Astrocyte (in vitro differentiated cells and primary cell): ENCODE measurements at regions not wholly inside any gene's neighbourhood (a gene's known extent, or its start where the extent isn't known, plus 50 kb on each side); places are given as distances from the start of the nearest gene placed in this dataset.

ENCODE experiments used
- DNase-seq: peaks from one replicate; pipeline ENCODE4 v3.0.0-alpha.2; 2010; ENCODE audit warnings: low read depth
- FAIRE-seq: peaks from 2 replicates; lab custom pipeline; 2011; peaks lifted over from hg19 to GRCh38; lab: Jason Lieb, UNC
- H2AFZ ChIP-seq: 2 replicates; pipeline ENCODE4 v1.6.0; 2012; ENCODE audit warnings: low read depth, low read length, inconsistent platforms
- H3K27ac ChIP-seq: 2 replicates; pipeline ENCODE4 v1.5.1; 2011; ENCODE audit warnings: low read depth, low read length, inconsistent platforms
- H3K27me3 ChIP-seq: 2 replicates; pipeline ENCODE4 v1.6.0; 2011; ENCODE audit warnings: low read length, inconsistent platforms; ENCODE audit not compliant: insufficient read depth
- H3K36me3 ChIP-seq: 2 replicates; pipeline ENCODE4 v1.5.1; 2011; ENCODE audit warnings: low read length, inconsistent platforms; ENCODE audit not compliant: insufficient read depth
- H3K4me1 ChIP-seq: 2 replicates; pipeline ENCODE4 v1.5.1; 2011; ENCODE audit warnings: low read length, inconsistent platforms; ENCODE audit not compliant: insufficient read depth
- H3K4me2 ChIP-seq: 2 replicates; pipeline ENCODE4 v1.6.0; 2012; ENCODE audit warnings: low read length, inconsistent platforms
- H3K4me3 ChIP-seq: 2 replicates; pipeline ENCODE4 v1.5.1; 2011; ENCODE audit warnings: low read depth, mild to moderate bottlenecking, low read length, inconsistent platforms; ENCODE audit not compliant: insufficient read depth
- H3K79me2 ChIP-seq: 2 replicates; pipeline ENCODE4 v1.6.0; 2012; ENCODE audit warnings: mild to moderate bottlenecking, low read length, inconsistent platforms; ENCODE audit not compliant: insufficient read depth
- H3K9ac ChIP-seq: 2 replicates; pipeline ENCODE4 v1.6.0; 2012; ENCODE audit warnings: mild to moderate bottlenecking, low read length, inconsistent platforms
- H3K9me3 ChIP-seq: 2 replicates; pipeline ENCODE4 v1.5.1; 2012; ENCODE audit warnings: low read depth, mild to moderate bottlenecking, low read length, inconsistent platforms; ENCODE audit not compliant: insufficient read depth
- H4K20me1 ChIP-seq: 2 replicates; pipeline ENCODE4 v1.6.0; 2012; ENCODE audit warnings: low read length, inconsistent platforms; ENCODE audit not compliant: insufficient read depth
- H3K27ac Mint-ChIP-seq: one replicate; pipeline ENCODE4 v1.8.0; 2021; ENCODE audit warnings: mild to moderate bottlenecking, mixed read lengths; ENCODE audit not compliant: unreplicated experiment
- H3K27me3 Mint-ChIP-seq: one replicate; pipeline ENCODE4 v1.8.0; 2021; ENCODE audit warnings: low read depth, mixed read lengths; ENCODE audit not compliant: unreplicated experiment
- H3K36me3 Mint-ChIP-seq: one replicate; pipeline ENCODE4 v1.8.0; 2021; ENCODE audit warnings: low read depth, mixed read lengths; ENCODE audit not compliant: unreplicated experiment
- H3K4me1 Mint-ChIP-seq: one replicate; pipeline ENCODE4 v1.8.0; 2021; ENCODE audit warnings: low read depth, mixed read lengths; ENCODE audit not compliant: unreplicated experiment
- H3K4me3 Mint-ChIP-seq: one replicate; pipeline ENCODE4 v1.8.0; 2021; ENCODE audit warnings: mild to moderate bottlenecking, moderate library complexity, mixed read lengths; ENCODE audit not compliant: unreplicated experiment
- H3K9me3 Mint-ChIP-seq: one replicate; pipeline ENCODE4 v1.8.0; 2021; ENCODE audit warnings: mild to moderate bottlenecking, mixed read lengths; ENCODE audit not compliant: unreplicated experiment
- EZH2 ChIP-seq: IDR thresholded peaks from 2 replicates; pipeline ENCODE4 v1.6.1; 2012; ENCODE audit warnings: mild to moderate bottlenecking, low read length, inconsistent platforms; ENCODE audit not compliant: insufficient read depth
- TF ChIP-seq, protein P1 (sequence below): IDR thresholded peaks from 2 replicates; pipeline ENCODE4 v1.5.1; 2011; ENCODE audit warnings: low read depth, mild to moderate bottlenecking, inconsistent platforms, low read length, moderate library complexity; ENCODE audit not compliant: insufficient read depth

DNA sequence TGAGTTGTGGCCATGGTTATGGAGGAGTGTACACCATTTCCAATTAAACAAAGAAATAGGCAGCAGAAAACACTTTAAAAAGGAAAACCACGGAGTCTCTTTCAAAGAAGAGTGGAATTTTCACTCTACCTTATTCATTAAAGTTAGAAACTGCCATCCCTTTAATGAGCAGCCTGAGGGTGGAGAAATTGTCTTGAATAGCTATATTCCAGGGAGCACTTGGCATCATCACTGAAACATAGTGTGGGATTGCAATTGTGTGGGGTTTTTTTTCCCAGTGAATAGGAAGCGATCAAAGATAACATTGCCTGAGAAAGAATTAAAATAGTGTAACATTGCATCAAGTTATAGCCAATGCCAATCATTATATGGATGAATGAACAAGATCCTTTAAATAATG lies 191.6 kb downstream of the TEX36 start:
- Mint-ChIP-seq H3K9me3 (no peaks in the 10 kb centered on the region), H3K27ac (no peak overlapping the region), H3K4me1 (no peaks in the 10 kb centered on the region), H3K36me3 (no peaks in the 10 kb centered on the region), H3K27me3 (peaks cover 3% of the 10 kb centered on the region), H3K4me3 (no peak overlapping the region)
- FAIRE-seq (no peak), DNase-seq (no peak)
- Histone ChIP-seq H3K4me3 (no peak overlapping the region), H3K4me2 (no peak overlapping the region), H3K79me2 (no peaks in the 10 kb centered on the region), H3K9ac (no peak overlapping the region), H3K27ac (no peak overlapping the region), H4K20me1 (no peaks in the 10 kb centered on the region), H3K9me3 (no peaks in the 10 kb centered on the region), H3K4me1 (no peaks in the 10 kb centered on the region), H3K36me3 (no peaks in the 10 kb centered on the region), H2AFZ (no peak overlapping the region), H3K27me3 (peaks cover 2% of the 10 kb centered on the region)
- TF ChIP-seq EZH2, result no peak
- TF ChIP-seq, protein P1, sequence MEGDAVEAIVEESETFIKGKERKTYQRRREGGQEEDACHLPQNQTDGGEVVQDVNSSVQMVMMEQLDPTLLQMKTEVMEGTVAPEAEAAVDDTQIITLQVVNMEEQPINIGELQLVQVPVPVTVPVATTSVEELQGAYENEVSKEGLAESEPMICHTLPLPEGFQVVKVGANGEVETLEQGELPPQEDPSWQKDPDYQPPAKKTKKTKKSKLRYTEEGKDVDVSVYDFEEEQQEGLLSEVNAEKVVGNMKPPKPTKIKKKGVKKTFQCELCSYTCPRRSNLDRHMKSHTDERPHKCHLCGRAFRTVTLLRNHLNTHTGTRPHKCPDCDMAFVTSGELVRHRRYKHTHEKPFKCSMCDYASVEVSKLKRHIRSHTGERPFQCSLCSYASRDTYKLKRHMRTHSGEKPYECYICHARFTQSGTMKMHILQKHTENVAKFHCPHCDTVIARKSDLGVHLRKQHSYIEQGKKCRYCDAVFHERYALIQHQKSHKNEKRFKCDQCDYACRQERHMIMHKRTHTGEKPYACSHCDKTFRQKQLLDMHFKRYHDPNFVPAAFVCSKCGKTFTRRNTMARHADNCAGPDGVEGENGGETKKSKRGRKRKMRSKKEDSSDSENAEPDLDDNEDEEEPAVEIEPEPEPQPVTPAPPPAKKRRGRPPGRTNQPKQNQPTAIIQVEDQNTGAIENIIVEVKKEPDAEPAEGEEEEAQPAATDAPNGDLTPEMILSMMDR, result no peak

DNA sequence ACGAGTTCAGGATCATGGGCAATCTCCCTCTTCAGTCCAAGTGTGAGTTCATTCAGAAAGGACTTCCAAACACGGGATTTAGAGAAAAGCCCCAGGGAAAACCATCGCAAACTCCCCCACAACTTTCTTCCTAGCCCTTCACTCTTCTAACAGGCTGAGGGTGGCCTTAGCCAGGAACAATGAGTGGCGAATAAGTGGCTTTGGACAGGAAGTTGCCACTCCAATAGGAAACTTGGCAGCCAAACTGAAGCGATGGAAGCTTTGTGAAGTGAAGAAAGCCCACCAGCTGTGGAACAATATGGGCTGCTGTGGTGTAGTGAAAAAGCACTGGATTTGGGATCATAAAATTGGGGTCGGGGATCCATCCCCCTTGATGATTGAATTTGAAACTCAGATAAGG lies 193.2 kb downstream of the TEX36 start:
- no peak overlapping the region for H2AFZ ChIP-seq
- no peaks in the 10 kb centered on the region for H3K79me2 ChIP-seq
- Mint-ChIP-seq H3K9me3 (no peaks in the 10 kb centered on the region), H3K4me1 (no peaks in the 10 kb centered on the region), H3K27me3 (peaks cover 6% of the 10 kb centered on the region), H3K36me3 (no peaks in the 10 kb centered on the region), H3K4me3 (no peak overlapping the region), H3K27ac (no peak overlapping the region)
- DNase-seq (no peak), FAIRE-seq (no peak)
- no peak overlapping the region for H3K4me3 ChIP-seq
- no peaks in the 10 kb centered on the region for H3K9me3 ChIP-seq
- no peak for TF ChIP-seq EZH2
- TF ChIP-seq, protein P1, result no peak
- H3K9ac ChIP-seq, result no peak overlapping the region
- H3K27me3 ChIP-seq, result peaks cover 2% of the 10 kb centered on the region
- H3K27ac ChIP-seq, result no peak overlapping the region
- H3K4me2 ChIP-seq, result no peak overlapping the region
- no peaks in the 10 kb centered on the region for H3K36me3 ChIP-seq
- H3K4me1 ChIP-seq, result no peaks in the 10 kb centered on the region
- H4K20me1 ChIP-seq, result no peaks in the 10 kb centered on the region

DNA sequence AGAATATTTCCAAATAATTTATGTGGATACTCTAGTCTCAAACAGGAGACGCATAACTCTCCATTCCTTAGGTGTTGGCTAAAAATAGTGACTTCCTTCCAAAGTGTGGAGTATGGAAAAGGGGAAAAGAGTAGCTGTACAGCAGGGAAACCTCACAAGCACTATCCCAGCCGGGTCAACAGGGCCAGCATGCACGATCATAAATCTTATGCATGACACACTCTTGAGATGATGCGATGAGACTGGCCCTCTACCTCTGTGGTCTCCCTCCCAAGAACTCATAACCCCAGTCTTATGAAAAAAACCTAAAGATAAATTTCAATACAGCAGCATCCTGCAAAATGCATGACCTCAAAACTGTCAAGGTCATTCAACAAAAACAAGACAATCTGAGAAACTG lies 197.3 kb downstream of the TEX36 start:
- H3K27ac ChIP-seq, result no peak overlapping the region
- no peaks in the 10 kb centered on the region for H4K20me1 ChIP-seq
- H3K27me3 ChIP-seq, result no peaks in the 10 kb centered on the region
- DNase-seq (no peak), FAIRE-seq (no peak)
- no peak overlapping the region for H3K9ac ChIP-seq
- H3K36me3 ChIP-seq, result no peaks in the 10 kb centered on the region
- H3K27ac Mint-ChIP-seq, result no peak overlapping the region
- no peak overlapping the region for H3K4me2 ChIP-seq
- no peaks in the 10 kb centered on the region for H3K9me3 ChIP-seq
- H3K27me3 Mint-ChIP-seq, result peaks cover 3% of the 10 kb centered on the region
- H3K9me3 Mint-ChIP-seq, result no peaks in the 10 kb centered on the region
- H3K4me1 ChIP-seq, result no peaks in the 10 kb centered on the region
- H3K79me2 ChIP-seq, result no peaks in the 10 kb centered on the region
- no peak for TF ChIP-seq EZH2
- TF ChIP-seq, protein P1, result no peak
- peaks cover 12% of the 10 kb centered on the region for H3K4me1 Mint-ChIP-seq
- H3K4me3 Mint-ChIP-seq, result no peak overlapping the region
- no peak overlapping the region for H3K4me3 ChIP-seq
- no peak overlapping the region for H2AFZ ChIP-seq
- H3K36me3 Mint-ChIP-seq, result no peaks in the 10 kb centered on the region
